MG63 (cell line): ENCODE measurements at regions not wholly inside any gene's neighbourhood (a gene's known extent, or its start where the extent isn't known, plus 50 kb on each side); places are given as distances from the start of the nearest gene placed in this dataset.
"Not testable (repeated sequence)": the region's sequence is repeated elsewhere in the genome, so short reads cannot be mapped to it uniquely, and the experiment has no call there.

Experiments used
- DNase-seq: peaks from one replicate; pipeline ENCODE4 v3.0.0-alpha.2; 2020
- H3K27me3 ChIP-seq: fragments of 250-450 bp; sonication (Bioruptor Pico); 2 replicates; pipeline ENCODE4 v1.5.1; 2020; ENCODE audit warnings: mild to moderate bottlenecking, moderate library complexity
- H3K36me3 ChIP-seq: fragments of 250-450 bp; sonication (Bioruptor Pico); 2 replicates; pipeline ENCODE4 v1.5.1; 2020; ENCODE audit warnings: mild to moderate bottlenecking, moderate library complexity
- H3K4me3 ChIP-seq: fragments of 250-450 bp; sonication (Bioruptor Pico); 2 replicates; pipeline ENCODE4 v1.5.1; 2020; ENCODE audit warnings: mild to moderate bottlenecking, moderate library complexity
- H3K9me3 ChIP-seq: fragments of 250-450 bp; sonication (Bioruptor Pico); 2 replicates; pipeline ENCODE4 v1.5.1; 2020; ENCODE audit warnings: mild to moderate bottlenecking, moderate library complexity

- no peaks in the 10 kb centered on the region for H3K9me3 ChIP-seq
- H3K36me3 ChIP-seq, result no peaks in the 10 kb centered on the region
- H3K27me3 ChIP-seq, result no peaks in the 10 kb centered on the region
- DNase-seq, result no peak
- no peak overlapping the region for H3K4me3 ChIP-seq
Measured at GRCh38 chr14:53622447-53622846, 334.2 kb downstream of the BMP4 start.

DNA sequence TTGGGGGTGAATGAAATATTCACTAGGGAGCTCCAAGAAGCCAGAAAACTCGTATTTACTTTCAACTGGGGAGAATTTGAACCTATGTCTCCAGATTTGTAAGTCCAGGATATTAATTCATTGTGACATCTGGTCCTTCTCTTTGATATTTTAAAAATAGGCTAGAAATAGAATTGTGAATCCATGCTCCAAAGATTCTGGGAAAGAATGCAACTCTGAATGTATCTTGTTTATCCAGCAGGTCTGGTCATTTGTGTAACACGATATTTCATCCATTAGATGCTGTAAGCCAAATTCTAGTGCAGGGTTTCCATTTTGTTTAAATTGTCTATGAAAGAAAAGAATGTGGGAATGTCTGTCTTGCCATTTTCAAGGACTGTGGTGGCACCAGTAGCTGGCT lies 334.7 kb downstream of the BMP4 start:
- Histone ChIP-seq H3K9me3 (no peaks in the 10 kb centered on the region), H3K36me3 (no peaks in the 10 kb centered on the region), H3K4me3 (no peak overlapping the region), H3K27me3 (no peaks in the 10 kb centered on the region)
- no peak for DNase-seq

DNA sequence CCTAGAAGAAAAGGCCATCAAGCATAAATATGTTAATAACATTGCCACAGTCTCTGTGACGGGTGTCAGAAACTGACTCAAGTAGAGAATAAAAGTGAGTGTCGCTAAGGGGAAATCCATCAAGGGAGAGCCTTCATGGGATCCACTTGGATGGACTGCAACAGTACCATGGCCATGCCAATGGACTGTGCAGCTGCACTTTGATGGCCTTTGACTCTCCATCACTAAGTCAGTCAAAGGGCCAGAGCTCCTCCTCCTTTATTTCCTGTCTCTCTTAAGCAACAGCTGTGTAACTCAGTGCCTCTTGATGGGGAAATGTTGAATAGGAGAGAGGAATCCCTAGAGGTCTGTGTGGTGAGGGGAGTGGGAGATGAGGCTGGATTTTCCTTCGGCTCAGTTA lies 335.2 kb downstream of the BMP4 start:
- no peak for DNase-seq
- Histone ChIP-seq H3K4me3 (no peak overlapping the region), H3K9me3 (no peaks in the 10 kb centered on the region), H3K27me3 (no peaks in the 10 kb centered on the region), H3K36me3 (no peaks in the 10 kb centered on the region)

DNA sequence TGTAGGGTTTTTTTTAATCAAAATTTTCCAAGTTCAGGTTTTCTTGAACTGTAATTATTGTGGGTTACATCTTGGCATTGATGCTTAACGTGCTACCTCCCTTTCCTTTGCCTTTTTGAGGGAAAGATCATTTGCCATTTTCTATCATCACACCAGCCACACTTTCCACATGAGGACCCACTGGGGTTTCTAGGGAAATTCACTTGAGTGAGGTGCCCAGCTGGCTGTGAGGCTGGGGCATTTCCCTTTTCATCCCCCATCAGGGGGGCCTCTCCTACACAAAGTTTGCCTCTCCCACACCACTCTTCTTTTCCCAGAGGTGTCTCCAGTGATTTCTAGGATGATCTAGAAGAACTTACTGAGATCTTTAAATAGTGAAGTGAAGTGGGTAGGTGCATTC lies 335.7 kb downstream of the BMP4 start:
- Histone ChIP-seq H3K9me3 (no peaks in the 10 kb centered on the region), H3K4me3 (no peak overlapping the region), H3K36me3 (no peaks in the 10 kb centered on the region), H3K27me3 (no peaks in the 10 kb centered on the region)
- DNase-seq, result no peak

GRCh38 chr14:53620317-53620716 lies 336.3 kb downstream of the BMP4 start:
- peak; percentile 27 for DNase-seq
- Histone ChIP-seq H3K9me3 (no peaks in the 10 kb centered on the region), H3K4me3 (no peak overlapping the region), H3K27me3 (no peaks in the 10 kb centered on the region), H3K36me3 (no peaks in the 10 kb centered on the region)

DNA sequence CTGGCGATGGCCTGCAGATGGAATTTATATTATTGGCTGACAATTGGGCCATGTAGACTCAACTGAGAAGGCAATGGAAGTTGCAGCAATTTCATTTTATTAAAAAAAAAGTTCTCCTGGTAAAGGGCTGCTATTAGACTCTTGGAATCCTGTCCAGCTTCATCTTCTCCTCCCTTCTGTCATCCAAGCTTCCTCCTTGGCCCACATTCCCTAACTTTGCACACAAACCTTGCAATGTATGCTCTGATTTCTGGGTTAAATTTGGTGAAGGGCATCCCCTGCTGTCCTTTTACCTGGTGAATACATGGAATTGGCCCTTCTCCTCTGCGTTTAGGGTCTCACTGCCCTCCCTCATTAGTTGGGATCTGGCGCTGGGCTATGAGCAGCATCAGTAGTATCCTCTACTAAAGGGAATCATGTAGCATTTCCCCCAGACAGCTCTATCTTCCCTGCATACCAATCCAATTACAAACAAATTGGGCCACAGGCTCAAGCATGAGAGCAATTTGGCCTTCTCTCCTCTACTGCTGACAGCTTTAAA lies 336.9 kb downstream of the BMP4 start:
- peak; percentile 17 for DNase-seq

GRCh38 chr14:53616536-53616935 lies 340.1 kb downstream of the BMP4 start:
- not testable (repeated sequence) for DNase-seq, H3K27me3 ChIP-seq

More for the DNA sequence above, 336.9 kb downstream of the BMP4 start:
- H3K9me3 ChIP-seq, result no peaks in the 10 kb centered on the region
- H3K27me3 ChIP-seq, result no peaks in the 10 kb centered on the region
- no peaks in the 10 kb centered on the region for H3K36me3 ChIP-seq
- H3K4me3 ChIP-seq, result no peak overlapping the region

DNA sequence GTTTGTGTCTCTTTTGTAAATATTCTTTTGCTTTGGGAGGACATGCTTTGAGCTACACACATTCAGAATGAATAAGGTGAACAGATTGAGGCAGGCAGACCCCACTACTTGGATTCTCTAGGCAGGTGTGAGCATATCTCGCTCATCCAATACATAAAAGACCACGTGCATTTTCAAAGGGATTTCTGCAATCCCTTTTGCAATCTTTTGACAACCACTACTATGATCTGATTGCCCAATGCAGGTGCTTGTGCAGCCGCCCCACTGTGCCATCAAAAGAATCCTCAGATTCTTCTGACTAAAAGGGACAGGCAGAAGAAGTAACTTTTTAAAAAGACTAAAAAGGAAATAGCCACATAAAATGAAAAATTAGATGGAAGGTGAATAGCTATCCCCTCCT lies 341.4 kb downstream of the BMP4 start:
- Histone ChIP-seq H3K9me3 (no peaks in the 10 kb centered on the region), H3K27me3 (no peaks in the 10 kb centered on the region), H3K4me3 (no peak overlapping the region), H3K36me3 (no peaks in the 10 kb centered on the region)
- no peak for DNase-seq

More at GRCh38 chr14:53616536-53616935, 340.1 kb downstream of the BMP4 start:
- not testable (repeated sequence) for H3K9me3 ChIP-seq, H3K36me3 ChIP-seq, H3K4me3 ChIP-seq

DNA sequence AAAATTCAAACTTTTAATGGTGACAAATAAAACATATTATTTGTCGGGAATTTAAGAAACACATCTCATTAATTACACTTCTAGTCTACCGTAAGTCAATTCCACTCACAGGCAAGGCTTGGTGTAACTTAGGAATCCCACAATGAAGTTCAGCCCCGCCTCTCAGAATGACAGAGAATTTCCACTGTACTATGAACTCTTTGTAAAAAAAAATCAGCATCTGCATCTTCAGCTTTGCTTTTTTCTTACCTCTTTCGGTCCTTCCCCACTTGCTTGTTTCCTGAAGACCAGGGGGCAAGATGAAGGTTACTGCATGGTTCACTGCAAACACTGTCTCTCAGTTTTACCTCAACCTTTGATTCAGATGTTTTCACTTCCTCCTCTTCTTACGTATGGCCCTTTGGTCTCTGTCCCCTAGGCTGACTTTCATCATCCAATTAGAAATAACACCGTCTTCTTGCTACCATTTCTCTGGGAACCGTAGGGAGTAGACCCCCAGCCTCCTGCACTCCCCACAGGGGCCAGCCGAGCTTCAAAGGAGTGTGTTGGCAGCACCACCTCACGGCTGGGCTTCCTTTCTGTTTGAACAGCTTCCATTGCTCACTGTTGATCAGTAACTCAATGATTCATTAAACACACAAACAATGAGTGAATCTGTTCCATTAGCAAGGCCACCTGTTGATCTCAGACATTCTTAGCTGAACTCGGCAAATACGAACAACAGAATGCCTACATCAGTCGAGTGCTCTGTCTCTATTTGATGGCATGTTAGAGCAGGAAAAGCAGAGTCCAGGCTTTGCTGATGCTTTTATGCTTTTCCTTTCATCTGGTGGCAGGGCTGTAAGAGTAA lies 343.0 kb downstream of the BMP4 start:
- Histone ChIP-seq H3K9me3 (no peaks in the 10 kb centered on the region), H3K27me3 (no peaks in the 10 kb centered on the region), H3K36me3 (no peaks in the 10 kb centered on the region), H3K4me3 (no peak overlapping the region)
- peak; percentile 66 for DNase-seq

GRCh38 chr14:53610947-53611346 lies 345.7 kb downstream of the BMP4 start:
- no peak for DNase-seq
- Histone ChIP-seq H3K9me3 (no peaks in the 10 kb centered on the region), H3K27me3 (no peaks in the 10 kb centered on the region), H3K36me3 (no peaks in the 10 kb centered on the region), H3K4me3 (no peak overlapping the region)

DNA sequence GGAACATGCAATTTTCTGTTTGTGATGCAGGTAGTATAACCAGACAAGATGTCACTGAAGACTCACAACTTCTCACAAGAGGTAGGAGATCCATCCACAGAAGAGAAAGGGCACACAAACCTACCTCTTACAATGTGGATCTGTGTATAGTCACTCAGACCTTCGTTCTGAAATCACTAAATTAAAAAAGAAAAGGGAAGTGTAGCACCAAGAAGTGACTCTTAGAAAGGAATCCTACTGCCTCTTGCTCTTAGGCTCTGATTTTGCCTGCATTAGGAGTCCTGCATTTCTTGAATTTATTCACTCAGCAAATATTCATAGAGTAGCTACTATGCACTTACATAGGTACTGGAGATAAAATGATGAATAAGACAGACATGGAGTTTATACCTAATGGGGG lies 347.6 kb downstream of the BMP4 start:
- Histone ChIP-seq H3K36me3 (no peaks in the 10 kb centered on the region), H3K4me3 (no peak overlapping the region), H3K9me3 (no peaks in the 10 kb centered on the region), H3K27me3 (no peaks in the 10 kb centered on the region)
- no peak for DNase-seq

GRCh38 chr14:53608369-53608768 lies 348.3 kb downstream of the BMP4 start:
- H3K9me3 ChIP-seq, result no peaks in the 10 kb centered on the region
- H3K36me3 ChIP-seq, result no peaks in the 10 kb centered on the region
- peak; percentile 15 for DNase-seq
- H3K27me3 ChIP-seq, result no peaks in the 10 kb centered on the region
- no peak overlapping the region for H3K4me3 ChIP-seq

GRCh38 chr14:53606203-53606602 lies 350.4 kb downstream of the BMP4 start:
- DNase-seq, result no peak
- H3K36me3 ChIP-seq, result no peaks in the 10 kb centered on the region
- H3K9me3 ChIP-seq, result no peaks in the 10 kb centered on the region
- H3K4me3 ChIP-seq, result no peak overlapping the region
- no peaks in the 10 kb centered on the region for H3K27me3 ChIP-seq

- Histone ChIP-seq H3K9me3 (no peaks in the 10 kb centered on the region), H3K27me3 (no peaks in the 10 kb centered on the region), H3K36me3 (no peaks in the 10 kb centered on the region), H3K4me3 (no peak overlapping the region)
- DNase-seq, result no peak
Measured at GRCh38 chr14:53605562-53605961, 351.1 kb downstream of the BMP4 start.

DNA sequence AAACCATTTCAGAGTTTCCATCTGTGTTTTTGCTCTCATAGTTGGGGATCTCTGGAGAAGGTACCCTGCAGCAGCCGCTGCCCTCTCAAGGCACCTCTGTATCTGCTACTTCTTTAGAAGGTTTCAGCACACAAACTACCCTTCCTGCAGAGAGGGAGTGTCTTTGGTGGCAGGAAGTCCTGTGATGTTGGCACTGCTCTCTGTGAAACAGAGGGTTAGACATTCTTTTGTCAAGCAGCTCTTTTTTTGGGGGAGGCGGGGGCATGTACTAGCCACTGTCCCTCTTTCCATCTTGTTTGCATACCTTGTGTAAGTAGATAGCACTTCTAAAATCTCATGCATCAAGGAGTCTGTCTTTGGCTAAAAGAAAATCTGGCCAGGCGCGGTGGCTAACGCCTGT lies 352.6 kb downstream of the BMP4 start:
- Histone ChIP-seq H3K4me3 (no peak overlapping the region), H3K36me3 (no peaks in the 10 kb centered on the region), H3K27me3 (no peaks in the 10 kb centered on the region), H3K9me3 (no peaks in the 10 kb centered on the region)
- no peak for DNase-seq

DNA sequence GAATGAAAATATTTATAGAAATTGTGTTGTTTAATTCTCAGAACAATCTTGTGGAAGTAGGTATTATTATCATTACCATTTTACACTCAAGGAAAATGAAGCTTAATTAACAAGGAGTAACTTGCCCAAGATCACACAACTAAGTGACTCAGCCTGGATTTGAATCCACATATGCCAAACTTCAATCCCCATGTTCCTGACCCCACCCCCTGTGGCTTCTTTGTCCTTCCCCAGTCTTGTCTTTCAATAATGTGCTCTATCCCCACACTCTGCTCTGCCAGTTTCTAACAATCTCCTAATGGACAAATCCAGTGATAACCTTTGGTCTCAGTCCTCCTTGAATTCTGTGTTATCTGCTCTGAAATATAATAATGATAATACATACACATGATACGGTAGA lies 355.2 kb downstream of the BMP4 start:
- DNase-seq, result no peak
- H3K4me3 ChIP-seq, result no peak overlapping the region
- H3K9me3 ChIP-seq, result no peaks in the 10 kb centered on the region
- no peaks in the 10 kb centered on the region for H3K36me3 ChIP-seq
- H3K27me3 ChIP-seq, result no peaks in the 10 kb centered on the region

DNA sequence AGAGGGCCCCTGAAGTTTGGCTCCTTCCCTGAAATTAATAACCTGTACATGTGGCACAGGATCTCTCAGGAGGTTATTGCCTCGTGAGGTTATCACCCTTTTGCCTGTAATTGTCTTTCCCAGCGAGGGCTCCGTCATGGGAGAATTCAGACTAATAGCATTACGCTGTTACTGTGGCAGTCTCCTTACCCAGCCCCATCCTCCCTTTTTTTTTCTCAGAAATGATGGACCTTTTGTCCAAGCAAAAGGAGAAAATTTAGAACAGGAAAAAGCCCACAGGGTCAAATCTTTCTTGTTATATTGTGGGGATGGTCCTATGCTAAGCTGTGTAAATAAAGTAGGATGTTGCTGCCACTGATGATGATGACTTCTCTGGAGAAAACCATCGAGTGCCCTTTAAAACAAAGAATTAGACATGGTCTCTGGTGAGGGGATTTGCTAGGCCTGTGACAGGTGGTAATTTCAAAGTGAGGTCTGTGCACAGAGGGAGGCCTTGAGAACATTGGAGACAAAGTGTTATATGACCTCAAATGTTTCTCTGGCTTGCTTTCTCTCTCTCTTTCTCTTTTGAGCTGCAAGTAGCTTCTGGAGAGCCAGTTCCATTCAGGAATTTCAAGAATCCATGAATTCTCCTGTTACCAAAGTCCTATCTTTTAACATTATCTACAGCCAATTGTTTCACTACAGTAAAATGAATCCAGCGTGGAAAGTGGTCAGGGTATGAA lies 357.2 kb downstream of the BMP4 start:
- H3K27me3 ChIP-seq, result no peaks in the 10 kb centered on the region
- no peak overlapping the region for H3K4me3 ChIP-seq
- H3K36me3 ChIP-seq, result no peaks in the 10 kb centered on the region
- no peaks in the 10 kb centered on the region for H3K9me3 ChIP-seq
- DNase-seq, result no peak
